ENCODE measurements at regions not wholly inside any gene's neighbourhood (a gene's known extent, or its start where the extent isn't known, plus 50 kb on each side); places are given as distances from the start of the nearest gene placed in this dataset.
"Not testable (repeated sequence)": the region's sequence is repeated elsewhere in the genome, so short reads cannot be mapped to it uniquely, and the experiment has no call there.

DNA sequence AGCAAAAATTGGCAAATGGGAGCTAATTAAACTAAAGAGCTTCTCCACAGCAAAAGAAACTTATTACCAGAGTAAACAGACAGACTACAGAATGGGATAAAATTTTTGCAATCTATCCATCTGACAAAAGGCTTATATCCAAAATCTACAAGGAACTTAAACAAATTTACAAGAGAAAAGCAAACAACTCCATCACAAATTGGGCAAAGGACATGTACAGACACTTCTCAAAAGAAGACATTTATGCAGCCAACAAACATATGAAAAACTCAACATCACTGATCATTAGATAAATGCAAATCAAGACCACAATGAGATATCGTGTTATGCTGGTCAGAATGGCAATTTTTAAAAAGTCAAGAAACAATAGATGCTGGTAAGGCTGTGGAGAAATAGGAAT is 315.6 kb downstream of the DMAC1 start:
- not testable (repeated sequence) for DNase-seq (ENCODE audit: extremely low read depth, low read depth, low spot score)

DNA sequence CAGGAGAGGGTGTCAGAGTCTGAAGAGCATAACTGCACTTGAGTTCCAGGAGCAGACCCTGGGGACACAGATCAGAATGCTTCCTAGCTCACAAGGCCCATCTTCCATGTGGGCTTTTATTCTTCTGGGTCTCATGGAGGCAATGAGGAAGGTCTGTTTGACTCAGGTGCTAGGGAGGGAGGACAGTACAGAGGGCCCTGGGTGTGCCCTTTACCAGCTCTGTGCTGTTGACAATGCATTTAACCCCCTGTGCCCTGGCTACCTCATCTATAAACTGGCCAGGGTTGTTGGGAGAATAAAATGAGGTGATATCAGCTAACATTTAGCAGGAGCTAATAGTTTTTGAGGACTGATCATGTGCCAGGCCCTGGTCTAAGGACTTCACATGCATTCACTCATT is 318.0 kb downstream of the DMAC1 start:
- no peak for DNase-seq (ENCODE audit: extremely low read depth, low read depth, low spot score)

DNA sequence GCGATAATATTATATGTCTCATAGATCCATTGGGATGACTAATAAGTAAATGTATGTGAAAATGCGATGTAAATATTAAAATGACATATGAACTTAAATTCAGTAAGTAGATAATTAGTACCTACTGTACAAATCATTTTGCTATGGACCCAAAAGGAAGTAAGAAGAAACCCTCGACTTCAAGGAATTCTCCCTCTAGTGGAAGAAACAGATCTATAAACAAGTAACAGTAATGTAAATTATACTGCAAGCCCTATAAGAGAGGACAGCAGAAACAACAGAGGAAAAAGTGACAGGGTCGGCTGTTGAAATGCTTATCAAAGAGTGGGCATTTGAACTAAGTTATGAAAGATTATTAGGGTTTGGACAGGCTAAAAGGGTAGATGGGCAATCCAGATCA is 320.3 kb downstream of the DMAC1 start:
- no peak for DNase-seq (ENCODE audit: extremely low read depth, low read depth, low spot score)

GRCh38 chr9:7478646-7479045 is 320.9 kb downstream of the DMAC1 start:
- no peak for DNase-seq (ENCODE audit: extremely low read depth, low read depth, low spot score)

- DNase-seq (ENCODE audit: extremely low read depth, low read depth, low spot score), result no peak
Measured at GRCh38 chr9:7467186-7467585, 332.4 kb downstream of the DMAC1 start.

GRCh38 chr9:7461791-7462190 is 337.8 kb downstream of the DMAC1 start:
- DNase-seq (ENCODE audit: extremely low read depth, low read depth, low spot score), result no peak

GRCh38 chr9:7456793-7457530 is 342.6 kb downstream of the DMAC1 start:
- DNase-seq (ENCODE audit: extremely low read depth, low read depth, low spot score), result no peak

DNA sequence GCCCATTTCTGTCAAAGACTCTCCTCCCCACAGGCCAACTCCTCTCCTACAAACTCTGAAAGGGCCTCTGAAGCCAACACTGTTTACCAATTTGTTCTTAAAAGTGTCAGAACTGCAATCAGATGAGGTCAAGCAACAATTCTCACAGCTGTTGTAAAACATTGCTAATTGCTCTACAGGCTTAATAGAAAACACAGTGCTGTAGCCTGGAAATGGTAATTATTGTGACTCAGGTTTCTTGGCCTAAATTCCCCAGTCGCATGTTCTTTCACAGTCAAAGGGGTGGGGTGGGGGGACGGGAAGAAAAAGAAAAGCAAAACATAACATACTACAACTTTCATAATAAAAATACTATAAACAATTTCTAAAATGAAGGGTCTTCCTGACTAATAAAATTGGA is 343.2 kb downstream of the DMAC1 start:
- DNase-seq (ENCODE audit: extremely low read depth, low read depth, low spot score), result no peak

- no peak for DNase-seq (ENCODE audit: extremely low read depth, low read depth, low spot score)
Measured at GRCh38 chr9:7454624-7455023, 345.0 kb downstream of the DMAC1 start.

- no peak for DNase-seq (ENCODE audit: extremely low read depth, low read depth, low spot score)
Measured at GRCh38 chr9:7452378-7452777, 347.2 kb downstream of the DMAC1 start.

DNA sequence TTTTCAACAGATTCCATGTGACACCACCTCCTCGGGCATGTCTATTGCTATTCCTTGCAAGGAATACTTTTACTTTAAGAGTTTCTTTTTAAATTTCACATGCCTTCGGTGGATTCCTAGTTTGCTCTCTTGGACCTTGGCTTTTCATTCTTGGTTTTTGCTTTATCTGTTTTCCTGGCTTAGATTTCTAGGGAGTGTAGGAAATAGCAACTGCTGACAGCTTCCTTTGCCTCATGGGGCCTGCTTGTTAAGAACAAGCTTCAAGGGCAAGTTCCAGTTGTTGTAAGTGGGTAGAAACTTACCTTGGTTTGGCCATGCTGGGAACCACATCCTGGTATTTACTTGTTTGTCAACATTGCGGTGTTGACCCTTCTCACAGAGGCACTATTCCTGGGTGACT is 348.5 kb downstream of the DMAC1 start:
- DNase-seq (ENCODE audit: extremely low read depth, low read depth, low spot score), result no peak

- no peak for DNase-seq (ENCODE audit: extremely low read depth, low read depth, low spot score)
Measured at GRCh38 chr9:7443541-7443940, 356.0 kb downstream of the DMAC1 start.

- DNase-seq (ENCODE audit: extremely low read depth, low read depth, low spot score), result no peak
Measured at GRCh38 chr9:7439355-7439995, 360.1 kb downstream of the DMAC1 start.

GRCh38 chr9:7436754-7437153 is 362.8 kb downstream of the DMAC1 start:
- DNase-seq (ENCODE audit: extremely low read depth, low read depth, low spot score), result no peak

DNA sequence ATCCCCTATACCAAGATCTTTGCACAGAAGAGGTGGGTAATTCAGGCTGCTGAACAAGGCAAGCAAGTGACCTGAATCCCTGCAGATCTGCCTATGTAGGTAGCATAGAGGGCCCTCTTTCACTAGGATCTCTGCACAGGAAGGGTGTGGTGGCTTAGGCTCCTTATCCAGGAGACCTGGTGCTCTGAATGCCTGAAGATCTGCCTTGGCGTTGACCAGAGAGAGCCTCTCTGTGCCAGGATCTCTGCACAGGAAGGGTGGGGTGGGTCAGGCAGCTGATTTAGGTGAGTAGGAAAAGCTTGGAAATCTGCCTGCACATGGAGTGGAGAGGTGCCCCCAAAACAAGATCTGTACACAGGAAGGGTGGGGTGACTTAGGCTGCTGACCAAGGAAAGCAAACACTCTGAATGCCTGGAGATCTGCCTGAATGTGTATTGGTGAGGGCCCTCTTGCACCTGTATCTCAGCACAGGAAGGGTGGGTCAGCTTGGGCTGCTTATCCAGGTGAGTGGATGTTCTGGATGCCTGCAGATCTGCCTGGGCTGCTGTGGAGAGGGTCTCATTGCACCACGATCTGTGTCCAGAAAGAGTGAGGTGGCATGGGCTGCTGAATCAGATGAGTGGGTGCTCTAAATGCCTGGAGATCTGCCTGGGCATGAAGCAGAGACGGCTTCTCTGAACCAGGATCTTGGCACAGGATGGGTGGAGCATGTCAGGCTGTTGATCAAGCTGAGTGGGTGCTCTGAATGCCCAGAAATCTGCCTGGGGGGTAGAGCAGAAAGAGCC is 365.9 kb downstream of the DMAC1 start:
- no peak for DNase-seq (ENCODE audit: extremely low read depth, low read depth, low spot score)

- no peak for DNase-seq (ENCODE audit: extremely low read depth, low read depth, low spot score)
Measured at GRCh38 chr9:7432989-7433388, 366.6 kb downstream of the DMAC1 start.

DNA sequence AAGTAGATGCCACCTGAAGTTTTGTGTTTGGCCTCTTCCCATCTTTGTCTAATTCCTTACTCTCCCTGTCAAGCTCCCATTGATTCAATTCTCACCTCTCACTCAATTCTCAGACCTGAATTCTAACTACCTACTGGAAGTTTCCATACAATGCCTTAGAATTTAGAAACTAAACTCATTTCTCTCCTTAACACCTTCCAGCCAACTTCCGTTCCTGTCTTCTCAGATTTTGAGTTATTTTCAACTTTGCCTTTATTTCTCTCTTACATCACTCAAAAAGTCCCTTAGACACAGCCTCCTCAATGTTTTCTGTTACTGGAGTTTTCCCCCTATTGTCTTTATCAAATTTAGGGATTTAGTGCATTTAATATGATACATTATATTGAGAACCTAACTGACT is 382.2 kb downstream of the DMAC1 start:
- DNase-seq (ENCODE audit: extremely low read depth, low read depth, low spot score), result not testable (repeated sequence)

DNA sequence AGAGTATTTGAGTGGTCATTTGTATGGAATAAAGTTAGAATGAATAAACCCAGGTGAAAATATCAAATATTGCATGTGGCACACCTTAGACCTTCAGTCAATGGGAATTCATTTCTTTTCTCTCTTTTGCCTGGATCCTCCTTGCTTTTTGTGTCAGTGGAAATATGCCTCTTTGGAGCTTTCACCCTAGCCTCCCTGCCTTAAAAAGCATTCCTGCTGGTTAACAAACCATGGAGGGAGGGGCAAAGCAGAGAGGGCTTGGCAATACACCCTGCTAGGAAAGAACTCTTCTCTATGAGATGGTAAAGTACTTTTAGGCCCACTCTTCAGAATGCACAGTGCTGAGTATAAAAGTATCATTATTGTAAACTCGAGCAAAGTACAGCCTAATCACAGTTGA is 383.7 kb downstream of the DMAC1 start:
- DNase-seq (ENCODE audit: extremely low read depth, low read depth, low spot score), result no peak

DNA sequence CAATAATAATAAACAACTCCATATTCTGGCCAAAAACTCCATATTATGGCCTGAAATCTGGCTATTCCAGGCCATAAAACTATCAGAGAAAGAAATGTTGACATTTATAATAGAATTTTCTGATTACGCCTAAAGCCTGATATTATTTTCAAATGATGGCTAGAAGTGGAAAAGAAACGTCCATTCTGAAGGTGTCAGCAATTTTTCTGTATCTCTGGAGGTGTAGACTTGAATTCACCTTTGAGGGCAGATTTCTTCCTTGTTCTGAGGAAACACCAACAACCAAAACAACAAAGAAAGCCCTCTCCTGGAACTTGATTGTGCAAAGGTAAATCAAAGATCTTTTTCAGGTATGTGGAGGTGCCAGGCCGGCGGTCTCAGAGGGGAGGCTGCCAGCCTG is 390.7 kb downstream of the DMAC1 start:
- no peak for DNase-seq (ENCODE audit: extremely low read depth, low read depth, low spot score)

DNA sequence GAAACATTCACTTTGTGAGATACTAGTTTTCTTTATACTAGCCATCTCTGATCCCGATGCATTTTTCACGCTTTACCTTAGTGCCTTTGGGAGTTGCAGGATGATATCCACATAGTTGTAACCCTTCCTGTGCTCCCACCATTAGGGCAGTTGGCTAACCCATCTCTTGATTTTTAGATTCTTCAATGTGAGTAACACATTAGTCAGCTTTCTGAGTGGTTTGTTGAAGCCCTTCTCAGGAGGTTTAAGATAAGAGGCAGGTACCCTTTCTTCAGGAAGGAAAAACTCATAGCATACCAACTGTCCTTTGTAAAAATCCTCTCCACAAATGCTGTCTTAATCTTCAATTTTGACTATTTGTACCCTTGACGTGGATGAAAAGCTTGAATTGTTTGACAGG is 392.3 kb downstream of the DMAC1 start:
- no peak for DNase-seq (ENCODE audit: extremely low read depth, low read depth, low spot score)

DNA sequence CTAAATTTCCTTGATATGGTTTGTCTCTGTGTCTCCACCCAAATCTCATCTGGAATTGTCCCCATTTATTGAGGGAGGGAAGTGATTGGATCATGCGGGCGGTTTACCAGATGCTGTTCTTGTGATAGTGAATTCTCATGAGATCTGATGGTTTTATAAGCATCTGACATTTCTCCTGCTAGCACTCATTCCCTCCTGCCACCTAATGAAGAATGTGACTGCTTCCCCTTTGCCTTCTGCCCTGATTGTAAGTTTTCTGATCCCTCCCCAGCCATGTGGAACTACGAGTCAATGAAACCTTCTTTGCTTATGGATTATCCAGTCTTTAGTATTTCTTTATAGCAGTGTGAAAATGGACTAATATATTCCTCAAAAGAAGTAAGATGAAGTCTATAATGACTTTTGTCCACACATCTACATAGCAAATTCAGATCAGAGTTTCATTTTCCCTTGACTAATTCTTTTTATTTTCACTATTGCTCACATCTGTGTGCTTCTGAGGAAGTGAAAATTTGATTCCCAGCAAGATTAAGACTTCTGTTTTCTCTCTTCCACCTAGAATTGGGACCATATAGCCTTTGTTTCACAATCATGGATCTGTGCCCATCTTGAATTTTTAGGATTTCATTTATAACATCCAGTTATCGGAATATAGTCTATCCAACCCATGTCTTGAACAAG is 393.5 kb downstream of the DMAC1 start:
- DNase-seq (ENCODE audit: extremely low read depth, low read depth, low spot score), result no peak
